Left lung (tissue), 4 donors: ENCODE measurements at regions not wholly inside any gene's neighbourhood (a gene's known extent, or its start where the extent isn't known, plus 50 kb on each side); places are given as distances from the start of the nearest gene placed in this dataset.

Source experiments
- ATAC-seq: fragments of 200-7000 bp; cut with Tn5 transposase; one replicate; pipeline ENCODE4 v1.9.1; 2020; ENCODE audit warnings: moderate library complexity
- DNase-seq, 4 donors: peaks; one replicate each; pipeline ENCODE4 v3.0.0-alpha.2; 2013 to 2020
- H3K27ac ChIP-seq, 2 donors: fragments of 200-600 bp; sonication (generic) in 1 of 2; one replicate each; pipeline versions ENCODE4 v1.5.0 to v1.8.0; 2020 to 2021
- H3K27me3 ChIP-seq, 2 donors: fragments of 200-600 bp; sonication (generic) in 1 of 2; one replicate each; pipeline versions ENCODE4 v1.5.0 to v1.8.0; 2020 to 2021
- H3K36me3 ChIP-seq, 2 donors: fragments of 200-600 bp; sonication (generic) in 1 of 2; one replicate each; pipeline versions ENCODE4 v1.5.0 to v1.8.0; 2020 to 2021
- H3K4me1 ChIP-seq, 2 donors: fragments of 200-600 bp; one replicate each; pipeline ENCODE4 v1.8.0; 2021
- H3K4me3 ChIP-seq, 2 donors: fragments of 200-600 bp; sonication (generic) in 1 of 2; one replicate each; pipeline versions ENCODE4 v1.5.0 to v1.8.0; 2020 to 2021; ENCODE audit warnings: mild to moderate bottlenecking in 1 of 2
- H3K9me3 ChIP-seq, 2 donors: fragments of 200-600 bp; sonication (generic) in 1 of 2; one replicate each; pipeline versions ENCODE4 v1.5.0 to v1.8.0; 2020 to 2021
- intact Hi-C, 2 donors: fragments of 100-400 bp; cut with DNase I; formaldehyde crosslinking; loops; one replicate each; pipeline versions ENCODE4 v1.11.2 to v1.14.2; 2022
- TF ChIP-seq, protein P1 (sequence below), 2 donors: fragments of 200-600 bp; sonication (generic) in 1 of 2; IDR thresholded peaks; one replicate each; pipeline versions ENCODE4 v1.5.0 to v1.8.0; 2021; ENCODE audit warnings: antibody characterized with exemption in 2 of 2
- donor health status: DM: no; HTN: yes; CAD: no.
- donor health status: DM: no; HTN: no; CAD: no.

DNA sequence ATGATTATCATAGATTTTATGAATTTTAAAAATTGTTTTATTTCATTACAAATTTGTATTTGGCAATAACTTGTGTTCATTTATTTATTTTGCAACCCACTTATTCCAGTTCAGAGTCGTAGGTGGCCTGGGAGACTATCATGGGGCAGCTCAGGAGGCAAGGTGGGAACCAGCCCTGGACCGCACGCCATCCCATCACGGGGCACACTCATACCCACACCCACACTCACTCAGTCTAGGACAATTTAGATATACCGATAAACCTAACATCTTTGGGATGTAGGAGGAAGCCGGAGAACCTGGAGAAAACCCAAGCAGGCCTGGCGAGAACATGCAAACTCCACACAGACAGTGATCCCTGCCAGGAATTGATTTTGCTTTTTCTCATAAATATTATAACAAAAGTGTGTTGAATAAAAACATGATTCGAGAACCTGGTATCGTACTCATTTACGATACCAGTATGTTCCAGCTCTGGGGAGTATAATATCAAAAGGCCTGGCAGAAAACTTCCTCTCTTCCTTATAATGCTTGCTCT lies 205.3 kb downstream of the NFKBIZ start:
- no peak overlapping the region for H3K27ac ChIP-seq
- no peak for ATAC-seq
- DNase-seq = peak in 1 of 4 donors; percentile 9
- intact Hi-C loops = no loop called here
- peaks cover 0 to 3% of the 10 kb centered on the region in 2 donors for H3K4me1 ChIP-seq
- TF ChIP-seq, protein P1, sequence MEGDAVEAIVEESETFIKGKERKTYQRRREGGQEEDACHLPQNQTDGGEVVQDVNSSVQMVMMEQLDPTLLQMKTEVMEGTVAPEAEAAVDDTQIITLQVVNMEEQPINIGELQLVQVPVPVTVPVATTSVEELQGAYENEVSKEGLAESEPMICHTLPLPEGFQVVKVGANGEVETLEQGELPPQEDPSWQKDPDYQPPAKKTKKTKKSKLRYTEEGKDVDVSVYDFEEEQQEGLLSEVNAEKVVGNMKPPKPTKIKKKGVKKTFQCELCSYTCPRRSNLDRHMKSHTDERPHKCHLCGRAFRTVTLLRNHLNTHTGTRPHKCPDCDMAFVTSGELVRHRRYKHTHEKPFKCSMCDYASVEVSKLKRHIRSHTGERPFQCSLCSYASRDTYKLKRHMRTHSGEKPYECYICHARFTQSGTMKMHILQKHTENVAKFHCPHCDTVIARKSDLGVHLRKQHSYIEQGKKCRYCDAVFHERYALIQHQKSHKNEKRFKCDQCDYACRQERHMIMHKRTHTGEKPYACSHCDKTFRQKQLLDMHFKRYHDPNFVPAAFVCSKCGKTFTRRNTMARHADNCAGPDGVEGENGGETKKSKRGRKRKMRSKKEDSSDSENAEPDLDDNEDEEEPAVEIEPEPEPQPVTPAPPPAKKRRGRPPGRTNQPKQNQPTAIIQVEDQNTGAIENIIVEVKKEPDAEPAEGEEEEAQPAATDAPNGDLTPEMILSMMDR (IDR thresholded peaks at IDR 0.05) = no peak
- peaks cover 0 to 7% of the 10 kb centered on the region in 2 donors for H3K9me3 ChIP-seq
- no peaks in the 10 kb centered on the region for H3K27me3 ChIP-seq
- H3K36me3 ChIP-seq = no peaks in the 10 kb centered on the region
- no peak overlapping the region for H3K4me3 ChIP-seq

DNA sequence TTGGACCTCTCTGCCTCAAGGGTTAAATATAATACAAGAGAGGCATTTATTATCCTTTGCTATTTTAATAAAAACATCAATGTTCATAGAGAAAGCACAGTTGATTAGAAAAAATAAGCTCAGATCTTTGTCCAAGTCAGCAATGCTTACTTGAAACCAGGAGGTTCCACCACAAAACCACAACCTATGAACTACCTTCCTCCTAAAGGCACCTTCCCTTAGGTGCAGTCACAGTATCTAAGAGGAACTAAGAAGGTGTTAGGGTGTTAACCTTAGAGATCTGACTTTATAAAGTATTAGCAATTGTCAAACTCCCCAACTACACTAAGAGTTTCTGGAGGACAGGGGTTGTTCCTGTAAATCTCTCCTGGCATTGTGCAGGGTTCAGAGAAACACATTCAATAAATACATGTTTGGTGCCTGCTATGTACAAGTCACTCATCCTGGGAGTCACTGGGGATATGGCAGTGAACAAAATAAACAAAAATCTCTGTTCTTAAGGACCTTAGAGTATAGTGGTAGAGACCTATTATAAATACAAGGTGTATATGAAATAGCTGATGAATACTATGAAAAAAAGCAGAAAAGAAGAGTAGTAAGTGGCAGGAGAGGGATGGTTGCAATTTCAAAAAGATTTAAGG lies 208.6 kb downstream of the NFKBIZ start:
- DNase-seq = no peak
- no peaks in the 10 kb centered on the region for H3K9me3 ChIP-seq
- intact Hi-C loops = no loop called here
- no peak for ATAC-seq
- H3K27me3 ChIP-seq = no peaks in the 10 kb centered on the region
- no peak overlapping the region for H3K27ac ChIP-seq
- TF ChIP-seq, protein P1 (IDR thresholded peaks at IDR 0.05) = no peak
- H3K4me1 ChIP-seq = peaks cover 0 to 4% of the 10 kb centered on the region in 2 donors
- no peaks in the 10 kb centered on the region for H3K36me3 ChIP-seq
- no peak overlapping the region for H3K4me3 ChIP-seq

DNA sequence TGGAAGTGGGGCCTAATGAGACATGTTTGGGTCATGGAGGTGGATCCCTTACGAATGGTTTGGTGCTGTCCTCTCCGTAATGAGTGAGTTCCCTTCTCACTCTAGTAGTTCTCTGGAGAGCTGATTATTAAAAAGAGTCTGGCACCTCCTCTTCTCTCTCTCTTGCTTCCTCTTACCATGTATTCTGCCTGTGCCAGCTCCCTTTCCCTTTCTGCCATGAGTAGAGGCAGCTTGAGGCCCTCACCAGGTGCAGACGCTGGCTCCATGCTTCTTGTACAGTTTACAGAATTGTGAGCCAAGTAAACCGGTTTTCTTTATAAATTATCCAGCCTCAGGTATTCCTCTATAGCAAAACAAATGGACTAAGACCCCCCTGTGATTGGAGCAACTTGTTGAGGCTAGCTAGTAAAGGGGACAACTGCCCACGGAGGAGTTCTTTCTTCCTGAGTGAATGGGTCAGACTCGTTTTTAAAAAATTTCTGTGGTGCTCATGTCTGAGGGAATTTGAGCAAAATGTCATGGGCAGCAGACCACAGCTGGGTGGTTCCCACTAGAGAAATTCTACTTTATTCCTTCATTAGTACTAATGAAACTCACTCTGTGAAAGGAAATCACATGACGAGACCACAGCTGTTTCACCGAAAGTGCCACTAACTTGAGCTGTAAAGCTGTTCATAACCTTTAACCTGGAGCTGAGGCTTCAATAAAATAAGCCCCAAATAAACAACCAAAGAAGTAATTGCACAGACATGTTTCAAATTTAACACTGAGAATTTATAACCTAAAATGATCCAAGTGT lies 210.0 kb downstream of the NFKBIZ start:
- intact Hi-C loops = no loop called here
- TF ChIP-seq, protein P1 (IDR thresholded peaks at IDR 0.05) = no peak
- no peak overlapping the region for H3K27ac ChIP-seq
- H3K4me1 ChIP-seq = peaks cover 0 to 4% of the 10 kb centered on the region in 2 donors
- no peaks in the 10 kb centered on the region for H3K36me3 ChIP-seq
- no peak for ATAC-seq
- no peak overlapping the region for H3K4me3 ChIP-seq
- H3K27me3 ChIP-seq = no peaks in the 10 kb centered on the region
- H3K9me3 ChIP-seq = no peaks in the 10 kb centered on the region
- no peak for DNase-seq

DNA sequence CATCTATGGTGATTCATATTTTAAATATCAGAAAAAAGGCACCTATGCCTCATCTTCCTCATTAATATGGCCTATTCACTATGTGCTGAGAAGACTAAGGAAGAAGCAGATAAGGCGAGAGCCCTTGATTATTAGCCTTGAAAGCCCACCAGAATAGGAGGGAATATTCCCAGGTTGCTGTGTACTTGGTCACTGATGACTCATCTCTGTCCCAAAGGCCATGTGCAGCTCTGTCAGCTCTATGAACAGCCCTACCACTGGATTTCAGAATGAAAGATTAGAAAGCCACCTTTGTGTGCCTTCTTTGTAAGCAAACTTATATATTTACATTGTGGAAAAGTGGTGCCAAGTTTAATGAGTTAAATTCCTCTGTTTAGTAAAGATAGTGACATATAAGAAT lies 211.5 kb downstream of the NFKBIZ start:
- intact Hi-C loops = no loop called here
- H3K36me3 ChIP-seq = no peaks in the 10 kb centered on the region
- peaks cover 0 to 4% of the 10 kb centered on the region in 2 donors for H3K4me1 ChIP-seq
- no peaks in the 10 kb centered on the region for H3K27me3 ChIP-seq
- H3K9me3 ChIP-seq = no peaks in the 10 kb centered on the region
- H3K27ac ChIP-seq = no peak overlapping the region
- DNase-seq (no peak), ATAC-seq (peak; percentile 57)
- no peak overlapping the region for H3K4me3 ChIP-seq
- TF ChIP-seq, protein P1 (IDR thresholded peaks at IDR 0.05) = no peak

DNA sequence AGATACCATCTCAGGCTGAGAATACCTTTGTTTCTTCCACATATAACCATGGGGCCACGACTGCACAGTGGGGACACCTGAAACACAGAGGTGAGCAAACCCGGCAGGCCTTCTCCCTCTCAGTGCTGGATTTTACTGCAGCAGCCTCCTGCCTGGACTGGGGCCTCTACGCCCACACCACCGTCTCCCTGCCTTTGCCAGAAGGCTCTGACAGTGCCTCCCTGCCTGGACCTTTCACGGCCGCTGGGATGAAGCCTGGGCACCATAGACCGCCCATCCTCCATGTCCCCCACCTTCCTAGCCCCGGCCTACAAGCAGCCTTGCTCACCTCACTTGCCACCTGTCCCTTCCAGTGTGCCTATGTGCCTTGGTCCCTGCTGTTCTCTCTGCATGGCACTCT lies 214.3 kb downstream of the NFKBIZ start:
- ATAC-seq (no peak), DNase-seq (peak in 1 of 4 donors; percentile 48)
- no peak overlapping the region for H3K4me3 ChIP-seq
- no peaks in the 10 kb centered on the region for H3K27me3 ChIP-seq
- H3K36me3 ChIP-seq = no peaks in the 10 kb centered on the region
- peaks cover 0 to 4% of the 10 kb centered on the region in 2 donors for H3K4me1 ChIP-seq
- no peaks in the 10 kb centered on the region for H3K9me3 ChIP-seq
- TF ChIP-seq, protein P1 (IDR thresholded peaks at IDR 0.05) = no peak
- H3K27ac ChIP-seq = no peak overlapping the region
- intact Hi-C loops = no loop called here
